H1 (cell line): ENCODE measurements at regions not wholly inside any gene's neighbourhood (a gene's known extent, or its start where the extent isn't known, plus 50 kb on each side); places are given as distances from the start of the nearest gene placed in this dataset.

Source experiments
- CTCF ChIA-PET: fragments of 300-600 bp; sonication (Branson Sonifier 250); formaldehyde crosslinking; loops from one replicate; lab custom pipeline; 2021; ENCODE audit not compliant: partially characterized antibody; lab: Charles Lee
- POLR2A ChIA-PET: fragments of 300-600 bp; sonication (Branson Sonifier 250); formaldehyde crosslinking; loops from one replicate; lab custom pipeline; 2021; ENCODE audit warnings: inconsistent platforms; ENCODE audit not compliant: partially characterized antibody; lab: Charles Lee
- DNase-seq, 2 experiments: peaks; one replicate each; pipeline versions ENCODE4 v3.0.0 to v3.0.0-alpha.2; 2010 to 2022; ENCODE audit warnings: low spot score in 2 of 2, low read depth in 1 of 2, mixed read lengths in 1 of 2
- FAIRE-seq: peaks from 2 replicates; lab custom pipeline; 2011; peaks lifted over from hg19 to GRCh38; lab: Jason Lieb, UNC
- H2AFZ ChIP-seq: 2 replicates; pipeline ENCODE4 v1.8.1; 2012; ENCODE audit warnings: low read length, inconsistent platforms
- H2AK5ac ChIP-seq: 2 replicates; pipeline ENCODE4 v1.6.1; 2013; ENCODE audit warnings: low read depth, low read length
- H2BK120ac ChIP-seq: replicated peaks from 2 replicates; pipeline ENCODE3; 2013; ENCODE audit warnings: low read depth, low read length, inconsistent platforms
- H2BK12ac ChIP-seq: 2 replicates; pipeline ENCODE4 v1.6.1; 2013; ENCODE audit warnings: low read depth, low read length
- H2BK15ac ChIP-seq: 2 replicates; pipeline ENCODE4 v1.6.1; 2013; ENCODE audit warnings: low read length
- H2BK20ac ChIP-seq: 2 replicates; pipeline ENCODE4 v1.6.1; 2013; ENCODE audit warnings: low read length
- H2BK5ac ChIP-seq: 2 replicates; pipeline ENCODE4 v1.6.1; 2013; ENCODE audit warnings: low read depth, low read length
- H3K14ac ChIP-seq: 2 replicates; pipeline ENCODE4 v1.6.1; 2013; ENCODE audit warnings: inconsistent platforms; ENCODE audit not compliant: insufficient read length
- H3K18ac ChIP-seq: 2 replicates; pipeline ENCODE4 v1.6.1; 2013; ENCODE audit warnings: low read length; ENCODE audit errors: extremely low read depth
- H3K23ac ChIP-seq: 2 replicates; pipeline ENCODE4 v1.6.1; 2013; ENCODE audit warnings: inconsistent platforms; ENCODE audit not compliant: insufficient read length
- H3K23me2 ChIP-seq: 2 replicates; pipeline ENCODE4 v1.6.1; 2013; ENCODE audit warnings: low read depth, low read length
- H3K27ac ChIP-seq: 2 replicates; pipeline ENCODE4 v1.6.1; 2011; ENCODE audit warnings: low read depth, low read length, inconsistent platforms
- H3K27me3 ChIP-seq, 4 experiments: replicated peaks in 1 of 4; 1 replicate in 1 of 4; 2 replicates in 3 of 4; pipeline versions ENCODE4 v1.6.1 to v1.8.1; 2011 to 2013; ENCODE audit warnings: low read length in 3 of 4, mild to moderate bottlenecking in 3 of 4, inconsistent platforms in 2 of 4, mixed read lengths in 2 of 4, moderate library complexity in 1 of 4; ENCODE audit not compliant: control insufficient read depth in 3 of 4, insufficient read depth in 3 of 4; ENCODE audit errors: extremely low read depth in 1 of 4
- H3K36me3 ChIP-seq, 4 experiments: 2 replicates each; pipeline versions ENCODE4 v1.6.1 to v1.8.1; 2011 to 2013; ENCODE audit warnings: mild to moderate bottlenecking in 4 of 4, low read length in 3 of 4, moderate library complexity in 2 of 4, control low read depth in 1 of 4, inconsistent platforms in 1 of 4; ENCODE audit not compliant: insufficient read depth in 4 of 4, control insufficient read depth in 2 of 4
- H3K4ac ChIP-seq: replicated peaks from 2 replicates; pipeline ENCODE3; 2013; ENCODE audit warnings: low read length, low read depth, mixed read lengths, inconsistent platforms; ENCODE audit not compliant: insufficient read length
- H3K4me1 ChIP-seq, 4 experiments: replicated peaks in 1 of 4; 1 replicate in 1 of 4; 2 replicates in 3 of 4; pipeline versions ENCODE4 v1.6.1 to v1.8.1; 2011 to 2013; ENCODE audit warnings: low read length in 3 of 4, inconsistent platforms in 2 of 4, mixed read lengths in 1 of 4; ENCODE audit not compliant: insufficient read depth in 4 of 4, control insufficient read depth in 3 of 4
- H3K4me2 ChIP-seq, 2 experiments: 2 replicates each; pipeline versions ENCODE4 v1.6.1 to v1.8.1; 2011 to 2013; ENCODE audit warnings: low read depth in 2 of 2, low read length in 2 of 2, control low read depth in 1 of 2, inconsistent platforms in 1 of 2, mild to moderate bottlenecking in 1 of 2; ENCODE audit not compliant: insufficient read depth in 1 of 2
- H3K4me3 ChIP-seq, 4 experiments: fragments of 200-600, 300-600 bp in 1 of 4; sonication (generic), shearing (Covaris generic), sonication (Bioruptor Twin) in 1 of 4; 2 replicates each; pipeline versions ENCODE4 v1.5.1 to v1.8.1; 2011 to 2016; ENCODE audit warnings: low read length in 4 of 4, low read depth in 3 of 4, control low read depth in 2 of 4, inconsistent platforms in 2 of 4, mild to moderate bottlenecking in 2 of 4, mixed read lengths in 1 of 4, moderate library complexity in 1 of 4; ENCODE audit not compliant: insufficient read depth in 2 of 4; ENCODE audit errors: extremely low read depth in 1 of 4
- H3K56ac ChIP-seq: replicated peaks from 2 replicates; pipeline ENCODE3; 2013; ENCODE audit warnings: low read depth, mild to moderate bottlenecking, mixed read lengths, low read length, inconsistent platforms; ENCODE audit not compliant: insufficient read length
- H3K79me1 ChIP-seq: 2 replicates; pipeline ENCODE4 v1.6.1; 2013; ENCODE audit warnings: low read depth, low read length, control low read depth
- H3K79me2 ChIP-seq, 2 experiments: 2 replicates each; pipeline versions ENCODE4 v1.6.1 to v1.8.1; 2012 to 2013; ENCODE audit warnings: low read length in 2 of 2, mild to moderate bottlenecking in 2 of 2, inconsistent platforms in 1 of 2; ENCODE audit not compliant: insufficient read depth in 2 of 2, control insufficient read depth in 1 of 2
- H3K9ac ChIP-seq, 4 experiments: replicated peaks in 1 of 4; 1 replicate in 1 of 4; 2 replicates in 3 of 4; pipeline versions ENCODE4 v1.6.1 to v1.8.1; 2011 to 2013; ENCODE audit warnings: low read depth in 3 of 4, low read length in 3 of 4, control low read depth in 2 of 4, mild to moderate bottlenecking in 2 of 4, moderate library complexity in 2 of 4, inconsistent platforms in 1 of 4; ENCODE audit errors: extremely low read depth in 1 of 4
- H3K9me3 ChIP-seq, 2 experiments: 2 replicates each; pipeline versions ENCODE4 v1.6.1 to v1.8.1; 2012 to 2013; ENCODE audit warnings: mild to moderate bottlenecking in 2 of 2, moderate library complexity in 2 of 2, control low read depth in 1 of 2, inconsistent platforms in 1 of 2, low read depth in 1 of 2, low read length in 1 of 2, mixed read lengths in 1 of 2; ENCODE audit not compliant: insufficient read depth in 2 of 2
- H4K20me1 ChIP-seq, 2 experiments: replicated peaks in 1 of 2; 2 replicates each; pipeline versions ENCODE3 to v1.8.1; 2011 to 2013; ENCODE audit warnings: inconsistent platforms in 2 of 2, low read length in 2 of 2, mild to moderate bottlenecking in 1 of 2; ENCODE audit not compliant: insufficient read depth in 2 of 2, control insufficient read depth in 1 of 2
- H4K5ac ChIP-seq: 2 replicates; pipeline ENCODE4 v1.6.1; 2013; ENCODE audit warnings: low read length, low read depth, mixed read lengths, inconsistent platforms; ENCODE audit not compliant: insufficient read length
- H4K8ac ChIP-seq: 2 replicates; pipeline ENCODE4 v1.8.0; 2013; ENCODE audit warnings: mild to moderate bottlenecking, moderate library complexity, low read length, inconsistent platforms; ENCODE audit not compliant: insufficient read depth; ENCODE audit errors: extremely low read depth
- H4K91ac ChIP-seq: replicated peaks from 2 replicates; pipeline ENCODE3; 2013; ENCODE audit warnings: low read length, mixed read lengths, inconsistent platforms; ENCODE audit not compliant: insufficient read length
- BCL11A ChIP-seq, 2 experiments: IDR thresholded peaks; one replicate each; pipeline ENCODE4 v1.6.1; 2011; ENCODE audit warnings: low read depth in 2 of 2, low read length in 2 of 2, mild to moderate bottlenecking in 2 of 2
- BRCA1 ChIP-seq: IDR thresholded peaks from 2 replicates; pipeline ENCODE4 v1.6.1; 2012; ENCODE audit warnings: low read depth, low read length, improper control_type of control experiment
- CHD2 ChIP-seq: IDR thresholded peaks from 2 replicates; pipeline ENCODE4 v1.6.1; 2012; ENCODE audit warnings: low read length, improper control_type of control experiment
- CREB1 ChIP-seq: IDR thresholded peaks from 2 replicates; pipeline ENCODE4 v1.6.1; 2012; ENCODE audit warnings: inconsistent platforms
- CTBP2 ChIP-seq: IDR thresholded peaks from 2 replicates; pipeline ENCODE4 v1.7.0; 2011; ENCODE audit warnings: borderline replicate concordance, mild to moderate bottlenecking, moderate library complexity, mixed read lengths, low read length; ENCODE audit not compliant: insufficient read depth, insufficient read length
- KDM5A ChIP-seq: fragments of 200-600 bp; IDR thresholded peaks from 2 replicates; pipeline ENCODE4 v1.7.1; 2012; ENCODE audit warnings: mild to moderate bottlenecking, low read length, inconsistent platforms, mixed read lengths
- NANOG ChIP-seq: IDR thresholded peaks from 2 replicates; pipeline ENCODE4 v1.6.1; 2011; ENCODE audit warnings: low read length, low read depth, mild to moderate bottlenecking, inconsistent platforms; ENCODE audit not compliant: insufficient read depth, poor library complexity, severe bottlenecking
- POLR2AphosphoS5 ChIP-seq: IDR thresholded peaks from 2 replicates; pipeline ENCODE4 v1.6.1; 2011; ENCODE audit warnings: low read depth, low read length
- POU5F1 ChIP-seq: IDR thresholded peaks from 2 replicates; pipeline ENCODE4 v1.6.1; 2011; ENCODE audit warnings: low read depth, mild to moderate bottlenecking, low read length, moderate library complexity
- SIN3A ChIP-seq, 2 experiments: IDR thresholded peaks in 1 of 2; conservative IDR thresholded peaks in 1 of 2; 2 replicates each; pipeline ENCODE4 v1.6.1; 2011 to 2012; ENCODE audit warnings: low read length in 2 of 2, improper control_type of control experiment in 1 of 2, low read depth in 1 of 2, mild to moderate bottlenecking in 1 of 2
- TAF1 ChIP-seq: IDR thresholded peaks from 2 replicates; pipeline ENCODE4 v1.6.1; 2011; ENCODE audit warnings: mild to moderate bottlenecking, low read depth, low read length
- TBP ChIP-seq: IDR thresholded peaks from 2 replicates; pipeline ENCODE4 v1.6.1; 2011; ENCODE audit warnings: low read depth, low read length, improper control_type of control experiment
- WGBS, 2 experiments: shearing (Covaris generic) in 1 of 2; methylation state at CpG; one replicate each; pipeline versions ENCODE4 v1.1.6 to v1.1.7; 2013 to 2015; ENCODE audit warnings: low lambda C conversion rate in 2 of 2, mixed read lengths in 2 of 2, inconsistent platforms in 1 of 2, low coverage in 1 of 2, missing lambda C conversion rate in 1 of 2; ENCODE audit not compliant: insufficient replicate concordance in 2 of 2, insufficient coverage in 1 of 2, insufficient read length in 1 of 2; ENCODE audit errors: extremely low coverage in 1 of 2, missing lambda C conversion rate in 1 of 2; 5-methylcytosine and 5-hydroxymethylcytosine counted together
- TF ChIP-seq, protein P1 (sequence below), 3 experiments: IDR thresholded peaks; 1 replicate in 2 of 3; 2 replicates in 1 of 3; pipeline versions ENCODE4 v1.5.1 to v1.6.1; 2011; ENCODE audit warnings: low read length in 3 of 3, mild to moderate bottlenecking in 3 of 3, inconsistent platforms in 2 of 3, low read depth in 1 of 3, moderate library complexity in 1 of 3; ENCODE audit not compliant: insufficient read depth in 1 of 3; ENCODE audit errors: control extremely low read depth in 1 of 3

GRCh38 chr1:221583465-221583864 is 158.4 kb downstream of the DUSP10 start:
- DNase-seq, result no peak
- no peak overlapping the region for H3K9ac ChIP-seq
- H4K5ac ChIP-seq, result no peak overlapping the region
- no peak overlapping the region for H2BK12ac ChIP-seq
- no peak overlapping the region for H4K8ac ChIP-seq
- H3K4me1 ChIP-seq, result no peaks in the 10 kb centered on the region
- H2AFZ ChIP-seq, result peak overlapping the region; percentile 66; the same call in 1 of the 2 replicates
- H3K27me3 ChIP-seq, result no peaks in the 10 kb centered on the region
- ChIA-PET CTCF (no interaction called here), POLR2A (interaction anchor here (1.2 kb wide), 1 partner anchor 158 kb away, joined by 4 read pairs; the partner anchor contains the start of gene DUSP10)
- H3K4me2 ChIP-seq, result no peak overlapping the region
- H2AK5ac ChIP-seq, result no peak overlapping the region
- no peaks in the 10 kb centered on the region; a peak in 1 of 8 replicates for H3K36me3 ChIP-seq
- no peak overlapping the region for H3K56ac ChIP-seq
- H3K4me3 ChIP-seq, result no peak overlapping the region
- no peaks in the 10 kb centered on the region for H3K79me2 ChIP-seq
- H2BK15ac ChIP-seq, result no peak overlapping the region
- no peak overlapping the region for H3K14ac ChIP-seq
- no peak overlapping the region for H3K18ac ChIP-seq
- H3K23me2 ChIP-seq, result no peaks in the 10 kb centered on the region
- no peak overlapping the region for H2BK120ac ChIP-seq
- H2BK20ac ChIP-seq, result no peak overlapping the region
- H3K23ac ChIP-seq, result no peak overlapping the region
- peaks cover 4 to 15% of the 10 kb centered on the region in 2 experiments for H3K9me3 ChIP-seq
- no peak overlapping the region for H2BK5ac ChIP-seq
- no peak overlapping the region for H4K91ac ChIP-seq
- H3K27ac ChIP-seq, result no peak overlapping the region
- no peaks in the 10 kb centered on the region for H3K79me1 ChIP-seq
- H3K4ac ChIP-seq, result no peak overlapping the region
- H4K20me1 ChIP-seq, result no peaks in the 10 kb centered on the region
- no peak for FAIRE-seq
- 94% methylated on average over 2 of the region's 2 CpGs; no CpG with 5 or more reads in 1 of the 2 experiments for WGBS, 2 experiments
- TF ChIP-seq SIN3A (conservative IDR thresholded peaks at IDR 0.05 in 1 of 2, IDR thresholded peaks at IDR 0.05 in 1 of 2; ENCODE audit: low read depth in 1 of 2, low read length in 2 of 2) (no peak), CREB1 (no peak), CTBP2 (no peak), KDM5A (no peak), BCL11A (IDR thresholded peaks at IDR 0.05; ENCODE audit: low read depth in 2 of 2, low read length in 2 of 2) (no peak), TAF1 (no peak), NANOG (no peak), BRCA1 (no peak), POLR2AphosphoS5 (no peak), TBP (no peak), CHD2 (no peak), POU5F1 (no peak)
- TF ChIP-seq, protein P1, sequence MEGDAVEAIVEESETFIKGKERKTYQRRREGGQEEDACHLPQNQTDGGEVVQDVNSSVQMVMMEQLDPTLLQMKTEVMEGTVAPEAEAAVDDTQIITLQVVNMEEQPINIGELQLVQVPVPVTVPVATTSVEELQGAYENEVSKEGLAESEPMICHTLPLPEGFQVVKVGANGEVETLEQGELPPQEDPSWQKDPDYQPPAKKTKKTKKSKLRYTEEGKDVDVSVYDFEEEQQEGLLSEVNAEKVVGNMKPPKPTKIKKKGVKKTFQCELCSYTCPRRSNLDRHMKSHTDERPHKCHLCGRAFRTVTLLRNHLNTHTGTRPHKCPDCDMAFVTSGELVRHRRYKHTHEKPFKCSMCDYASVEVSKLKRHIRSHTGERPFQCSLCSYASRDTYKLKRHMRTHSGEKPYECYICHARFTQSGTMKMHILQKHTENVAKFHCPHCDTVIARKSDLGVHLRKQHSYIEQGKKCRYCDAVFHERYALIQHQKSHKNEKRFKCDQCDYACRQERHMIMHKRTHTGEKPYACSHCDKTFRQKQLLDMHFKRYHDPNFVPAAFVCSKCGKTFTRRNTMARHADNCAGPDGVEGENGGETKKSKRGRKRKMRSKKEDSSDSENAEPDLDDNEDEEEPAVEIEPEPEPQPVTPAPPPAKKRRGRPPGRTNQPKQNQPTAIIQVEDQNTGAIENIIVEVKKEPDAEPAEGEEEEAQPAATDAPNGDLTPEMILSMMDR (IDR thresholded peaks at IDR 0.05; ENCODE audit: control extremely low read depth in 1 of 3, insufficient read depth in 1 of 3, low read depth in 1 of 3, low read length in 3 of 3), result no peak
